Liver (tissue), 8 donors: ENCODE measurements at regions not wholly inside any gene's neighbourhood (a gene's known extent, or its start where the extent isn't known, plus 50 kb on each side); places are given as distances from the start of the nearest gene placed in this dataset.

Source experiments
- DNase-seq: peaks from one replicate; pipeline ENCODE4 v3.0.0-alpha.2; 2017; ENCODE audit warnings: low spot score
- H3K27ac ChIP-seq, 2 donors: one replicate each; pipeline ENCODE4 v1.7.0; 2013; ENCODE audit warnings: inconsistent platforms in 2 of 2, low read length in 2 of 2, control low read depth in 1 of 2, low read depth in 1 of 2, mild to moderate bottlenecking in 1 of 2
- H3K27me3 ChIP-seq, 4 donors: one replicate each; pipeline versions ENCODE4 v1.6.1 to v1.7.0; 2013; ENCODE audit warnings: low read length in 3 of 4, inconsistent platforms in 1 of 4, mild to moderate bottlenecking in 1 of 4, moderate library complexity in 1 of 4; ENCODE audit not compliant: control insufficient read depth in 4 of 4, insufficient read depth in 4 of 4
- H3K36me3 ChIP-seq, 4 donors: one replicate each; pipeline versions ENCODE4 v1.6.1 to v1.7.0; 2013; ENCODE audit warnings: low read length in 3 of 4, mild to moderate bottlenecking in 3 of 4, low read depth in 1 of 4, moderate library complexity in 1 of 4; ENCODE audit not compliant: control insufficient read depth in 4 of 4, insufficient read depth in 3 of 4
- H3K4me1 ChIP-seq, 4 donors: one replicate each; pipeline versions ENCODE4 v1.6.1 to v1.7.0; 2013; ENCODE audit warnings: low read length in 3 of 4, mild to moderate bottlenecking in 3 of 4, moderate library complexity in 1 of 4; ENCODE audit not compliant: control insufficient read depth in 4 of 4, insufficient read depth in 4 of 4
- H3K4me3 ChIP-seq, 3 donors: one replicate each; pipeline versions ENCODE4 v1.6.1 to v1.7.0; 2013; ENCODE audit warnings: low read length in 3 of 3, control low read depth in 1 of 3, low read depth in 1 of 3, mild to moderate bottlenecking in 1 of 3
- H3K9ac ChIP-seq, 2 donors: one replicate each; pipeline ENCODE4 v1.7.0; 2013; ENCODE audit warnings: low read length in 2 of 2, mild to moderate bottlenecking in 2 of 2, moderate library complexity in 2 of 2, control low read depth in 1 of 2, low read depth in 1 of 2
- H3K9me3 ChIP-seq, 4 donors: one replicate each; pipeline versions ENCODE4 v1.6.1 to v1.7.0; 2013; ENCODE audit warnings: low read length in 3 of 4; ENCODE audit not compliant: control insufficient read depth in 4 of 4
- EGR1 ChIP-seq, 2 donors: IDR thresholded peaks; 2 replicates each; pipeline ENCODE4 v1.6.1; 2016 to 2018; ENCODE audit warnings: antibody characterized with exemption in 2 of 2, low read depth in 2 of 2
- FOXA2 ChIP-seq: IDR thresholded peaks from 2 replicates; pipeline ENCODE4 v1.6.1; 2016; ENCODE audit warnings: antibody characterized with exemption
- GABPA ChIP-seq, 2 donors: IDR thresholded peaks in 1 of 2; conservative IDR thresholded peaks in 1 of 2; 2 replicates each; pipeline ENCODE4 v1.6.1; 2016; ENCODE audit warnings: antibody characterized with exemption in 2 of 2, mild to moderate bottlenecking in 1 of 2, moderate library complexity in 1 of 2
- HNF4A ChIP-seq, 2 donors: conservative IDR thresholded peaks; 2 replicates each; pipeline ENCODE4 v1.6.1; 2016; ENCODE audit warnings: antibody characterized with exemption in 2 of 2, mild to moderate bottlenecking in 2 of 2
- JUND ChIP-seq, 2 donors: IDR thresholded peaks; 2 replicates each; pipeline ENCODE4 v1.6.1; 2016; ENCODE audit warnings: antibody characterized with exemption in 2 of 2
- NR2F2 ChIP-seq: IDR thresholded peaks from 2 replicates; pipeline ENCODE4 v1.6.1; 2016; ENCODE audit warnings: antibody characterized with exemption
- RAD21 ChIP-seq, 2 donors: IDR thresholded peaks; 2 replicates each; pipeline ENCODE4 v1.6.1; 2016; ENCODE audit warnings: antibody characterized with exemption in 2 of 2, mild to moderate bottlenecking in 2 of 2
- RXRA ChIP-seq, 2 donors: IDR thresholded peaks; 2 replicates each; pipeline ENCODE4 v1.6.1; 2017 to 2018; ENCODE audit warnings: antibody characterized with exemption in 2 of 2, mild to moderate bottlenecking in 1 of 2
- SP1 ChIP-seq: IDR thresholded peaks from 2 replicates; pipeline ENCODE4 v1.6.1; 2018; ENCODE audit warnings: antibody characterized with exemption, mild to moderate bottlenecking
- TAF1 ChIP-seq: conservative IDR thresholded peaks from 2 replicates; pipeline ENCODE4 v1.6.1; 2016; ENCODE audit warnings: antibody characterized with exemption, mild to moderate bottlenecking
- WGBS: extraction: QIAGEN DNeasy Blood & Tissue Kit; methylation state at CpG from one replicate; pipeline ENCODE4 v1.1.7; 2013; 5-methylcytosine and 5-hydroxymethylcytosine counted together
- TF ChIP-seq, protein P1 (sequence below): IDR thresholded peaks from 2 replicates; pipeline ENCODE4 v1.6.1; 2016; ENCODE audit warnings: antibody characterized with exemption, mild to moderate bottlenecking
- TF ChIP-seq, protein P2 (sequence below): IDR thresholded peaks from 2 replicates; pipeline ENCODE4 v1.6.1; 2016; ENCODE audit warnings: antibody characterized with exemption
- TF ChIP-seq, protein P3 (sequence below): IDR thresholded peaks from 2 replicates; pipeline ENCODE4 v1.6.1; 2016; ENCODE audit warnings: antibody characterized with exemption
- TF ChIP-seq, protein P4 (sequence below): IDR thresholded peaks from 2 replicates; pipeline ENCODE4 v1.6.1; 2016; ENCODE audit warnings: antibody characterized with exemption
- TF ChIP-seq, protein P5 (sequence below): fragments of 150-350 bp; IDR thresholded peaks from 2 replicates; pipeline ENCODE4 v1.5.1; 2017; ENCODE audit warnings: improper control_type of control experiment, low read depth, low read length; ENCODE audit not compliant: missing input control
- donor health status: healthy.
- donor health status: healthy.
- donor health status: healthy.
- donor health status: healthy.
- donor health status: healthy.

DNA sequence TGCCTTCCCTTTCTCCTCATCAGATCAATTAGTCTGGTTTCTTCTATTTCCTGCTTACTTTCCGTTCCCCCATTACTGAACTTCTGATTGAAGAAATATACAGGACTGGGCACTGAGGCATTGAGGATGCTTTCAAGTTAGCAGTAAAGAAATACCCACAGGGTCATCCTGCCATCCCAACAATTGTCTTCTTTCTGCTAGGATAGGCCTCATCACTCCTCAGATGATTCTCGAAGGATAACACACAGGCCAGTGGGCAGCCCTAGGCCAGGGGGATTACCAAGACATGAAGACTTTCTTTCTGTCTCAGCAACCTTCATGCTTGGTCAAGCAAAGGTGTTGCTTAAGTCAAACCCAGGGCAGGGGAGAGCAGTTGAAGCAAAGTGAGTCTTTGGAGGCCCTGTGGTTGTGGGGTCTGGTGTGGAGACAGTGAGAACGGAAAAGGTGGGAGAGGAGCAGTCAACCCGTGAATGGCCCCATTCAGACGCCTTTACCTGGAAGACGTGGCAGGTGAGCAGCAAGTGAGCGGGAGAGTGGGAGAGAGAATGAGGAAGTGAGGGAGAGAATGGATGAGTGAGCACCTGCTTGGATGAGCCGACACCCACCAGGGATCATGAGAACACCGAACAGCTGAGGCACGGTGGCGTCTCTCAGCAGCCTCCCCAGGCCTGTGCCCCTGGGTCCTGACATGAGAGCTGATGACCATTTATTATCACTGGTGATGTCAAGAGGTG, 462.9 kb downstream of the PREX1 start:
- Histone ChIP-seq H3K36me3 (no peaks in the 10 kb centered on the region), H3K9me3 (peaks cover 0 to 6% (median 1%) of the 10 kb centered on the region in 4 donors), H3K27ac (no peak overlapping the region), H3K27me3 (no peaks in the 10 kb centered on the region), H3K9ac (no peak overlapping the region), H3K4me1 (no peaks in the 10 kb centered on the region), H3K4me3 (no peak overlapping the region)
- WGBS: 92% methylated on average over 11 of the region's 11 CpGs
- no peak for DNase-seq
- TF ChIP-seq, protein P1, sequence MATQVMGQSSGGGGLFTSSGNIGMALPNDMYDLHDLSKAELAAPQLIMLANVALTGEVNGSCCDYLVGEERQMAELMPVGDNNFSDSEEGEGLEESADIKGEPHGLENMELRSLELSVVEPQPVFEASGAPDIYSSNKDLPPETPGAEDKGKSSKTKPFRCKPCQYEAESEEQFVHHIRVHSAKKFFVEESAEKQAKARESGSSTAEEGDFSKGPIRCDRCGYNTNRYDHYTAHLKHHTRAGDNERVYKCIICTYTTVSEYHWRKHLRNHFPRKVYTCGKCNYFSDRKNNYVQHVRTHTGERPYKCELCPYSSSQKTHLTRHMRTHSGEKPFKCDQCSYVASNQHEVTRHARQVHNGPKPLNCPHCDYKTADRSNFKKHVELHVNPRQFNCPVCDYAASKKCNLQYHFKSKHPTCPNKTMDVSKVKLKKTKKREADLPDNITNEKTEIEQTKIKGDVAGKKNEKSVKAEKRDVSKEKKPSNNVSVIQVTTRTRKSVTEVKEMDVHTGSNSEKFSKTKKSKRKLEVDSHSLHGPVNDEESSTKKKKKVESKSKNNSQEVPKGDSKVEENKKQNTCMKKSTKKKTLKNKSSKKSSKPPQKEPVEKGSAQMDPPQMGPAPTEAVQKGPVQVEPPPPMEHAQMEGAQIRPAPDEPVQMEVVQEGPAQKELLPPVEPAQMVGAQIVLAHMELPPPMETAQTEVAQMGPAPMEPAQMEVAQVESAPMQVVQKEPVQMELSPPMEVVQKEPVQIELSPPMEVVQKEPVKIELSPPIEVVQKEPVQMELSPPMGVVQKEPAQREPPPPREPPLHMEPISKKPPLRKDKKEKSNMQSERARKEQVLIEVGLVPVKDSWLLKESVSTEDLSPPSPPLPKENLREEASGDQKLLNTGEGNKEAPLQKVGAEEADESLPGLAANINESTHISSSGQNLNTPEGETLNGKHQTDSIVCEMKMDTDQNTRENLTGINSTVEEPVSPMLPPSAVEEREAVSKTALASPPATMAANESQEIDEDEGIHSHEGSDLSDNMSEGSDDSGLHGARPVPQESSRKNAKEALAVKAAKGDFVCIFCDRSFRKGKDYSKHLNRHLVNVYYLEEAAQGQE: no peak

DNA sequence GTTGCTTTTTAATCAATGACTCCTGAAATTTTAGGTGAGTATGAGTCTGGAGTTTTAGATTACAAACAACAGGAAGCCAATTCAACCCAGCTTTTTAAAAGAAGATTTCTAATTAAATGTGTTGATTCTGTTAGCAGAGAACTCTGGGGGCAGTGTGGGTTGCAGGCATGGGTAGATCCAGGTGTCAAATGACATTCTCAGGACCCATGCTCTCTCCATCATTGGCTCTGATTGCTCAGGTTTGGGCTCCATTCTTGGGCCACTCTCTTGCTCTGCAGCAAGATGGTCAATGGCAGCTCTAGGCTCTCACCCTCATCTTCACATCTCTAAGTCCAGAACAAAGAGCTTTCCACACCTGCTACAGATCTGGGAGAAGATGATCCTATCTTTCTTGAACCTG, 463.7 kb downstream of the PREX1 start:
- Histone ChIP-seq H3K4me1 (no peaks in the 10 kb centered on the region), H3K36me3 (no peaks in the 10 kb centered on the region), H3K4me3 (no peak overlapping the region), H3K27me3 (no peaks in the 10 kb centered on the region), H3K27ac (no peak overlapping the region), H3K9ac (no peak overlapping the region), H3K9me3 (peaks cover 0 to 6% (median 1%) of the 10 kb centered on the region in 4 donors)
- DNase-seq: no peak
- no peak for TF ChIP-seq GABPA (IDR thresholded peaks at IDR 0.05 in 1 of 2, conservative IDR thresholded peaks at IDR 0.05 in 1 of 2)
- no peak for TF ChIP-seq RXRA (IDR thresholded peaks at IDR 0.05)
- TF ChIP-seq TAF1: no peak
- no peak for TF ChIP-seq SP1
- TF ChIP-seq HNF4A (conservative IDR thresholded peaks at IDR 0.05): no peak
- TF ChIP-seq, protein P1: no peak
- TF ChIP-seq, protein P2, sequence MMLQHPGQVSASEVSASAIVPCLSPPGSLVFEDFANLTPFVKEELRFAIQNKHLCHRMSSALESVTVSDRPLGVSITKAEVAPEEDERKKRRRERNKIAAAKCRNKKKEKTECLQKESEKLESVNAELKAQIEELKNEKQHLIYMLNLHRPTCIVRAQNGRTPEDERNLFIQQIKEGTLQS: no peak
- TF ChIP-seq JUND (IDR thresholded peaks at IDR 0.05): no peak
- TF ChIP-seq NR2F2: no peak
- TF ChIP-seq FOXA2: no peak
- TF ChIP-seq, protein P3, sequence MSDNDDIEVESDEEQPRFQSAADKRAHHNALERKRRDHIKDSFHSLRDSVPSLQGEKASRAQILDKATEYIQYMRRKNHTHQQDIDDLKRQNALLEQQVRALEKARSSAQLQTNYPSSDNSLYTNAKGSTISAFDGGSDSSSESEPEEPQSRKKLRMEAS: no peak
- TF ChIP-seq, protein P4, sequence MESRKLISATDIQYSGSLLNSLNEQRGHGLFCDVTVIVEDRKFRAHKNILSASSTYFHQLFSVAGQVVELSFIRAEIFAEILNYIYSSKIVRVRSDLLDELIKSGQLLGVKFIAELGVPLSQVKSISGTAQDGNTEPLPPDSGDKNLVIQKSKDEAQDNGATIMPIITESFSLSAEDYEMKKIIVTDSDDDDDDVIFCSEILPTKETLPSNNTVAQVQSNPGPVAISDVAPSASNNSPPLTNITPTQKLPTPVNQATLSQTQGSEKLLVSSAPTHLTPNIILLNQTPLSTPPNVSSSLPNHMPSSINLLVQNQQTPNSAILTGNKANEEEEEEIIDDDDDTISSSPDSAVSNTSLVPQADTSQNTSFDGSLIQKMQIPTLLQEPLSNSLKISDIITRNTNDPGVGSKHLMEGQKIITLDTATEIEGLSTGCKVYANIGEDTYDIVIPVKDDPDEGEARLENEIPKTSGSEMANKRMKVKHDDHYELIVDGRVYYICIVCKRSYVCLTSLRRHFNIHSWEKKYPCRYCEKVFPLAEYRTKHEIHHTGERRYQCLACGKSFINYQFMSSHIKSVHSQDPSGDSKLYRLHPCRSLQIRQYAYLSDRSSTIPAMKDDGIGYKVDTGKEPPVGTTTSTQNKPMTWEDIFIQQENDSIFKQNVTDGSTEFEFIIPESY: no peak
- no peak for TF ChIP-seq RAD21 (IDR thresholded peaks at IDR 0.05)
- no peak for TF ChIP-seq EGR1 (IDR thresholded peaks at IDR 0.05; ENCODE audit: low read depth in 2 of 2)
- TF ChIP-seq, protein P5, sequence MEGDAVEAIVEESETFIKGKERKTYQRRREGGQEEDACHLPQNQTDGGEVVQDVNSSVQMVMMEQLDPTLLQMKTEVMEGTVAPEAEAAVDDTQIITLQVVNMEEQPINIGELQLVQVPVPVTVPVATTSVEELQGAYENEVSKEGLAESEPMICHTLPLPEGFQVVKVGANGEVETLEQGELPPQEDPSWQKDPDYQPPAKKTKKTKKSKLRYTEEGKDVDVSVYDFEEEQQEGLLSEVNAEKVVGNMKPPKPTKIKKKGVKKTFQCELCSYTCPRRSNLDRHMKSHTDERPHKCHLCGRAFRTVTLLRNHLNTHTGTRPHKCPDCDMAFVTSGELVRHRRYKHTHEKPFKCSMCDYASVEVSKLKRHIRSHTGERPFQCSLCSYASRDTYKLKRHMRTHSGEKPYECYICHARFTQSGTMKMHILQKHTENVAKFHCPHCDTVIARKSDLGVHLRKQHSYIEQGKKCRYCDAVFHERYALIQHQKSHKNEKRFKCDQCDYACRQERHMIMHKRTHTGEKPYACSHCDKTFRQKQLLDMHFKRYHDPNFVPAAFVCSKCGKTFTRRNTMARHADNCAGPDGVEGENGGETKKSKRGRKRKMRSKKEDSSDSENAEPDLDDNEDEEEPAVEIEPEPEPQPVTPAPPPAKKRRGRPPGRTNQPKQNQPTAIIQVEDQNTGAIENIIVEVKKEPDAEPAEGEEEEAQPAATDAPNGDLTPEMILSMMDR: no peak
